Glomerular visceral epithelial cell (primary cell): ENCODE measurements at regions not wholly inside any gene's neighbourhood (a gene's known extent, or its start where the extent isn't known, plus 50 kb on each side); places are given as distances from the start of the nearest gene placed in this dataset.
"Not testable (repeated sequence)": the region's sequence is repeated elsewhere in the genome, so short reads cannot be mapped to it uniquely, and the experiment has no call there.

Experiments used
- DNase-seq: peaks from one replicate; pipeline ENCODE4 v3.0.0-alpha.2; 2016; ENCODE audit errors: extremely low spot score

GRCh38 chr12:85425349-85425612, 145.3 kb downstream of the ALX1 start:
- DNase-seq = no peak

- no peak for DNase-seq
These were observed 145.9 kb downstream of the ALX1 start for GRCh38 chr12:85425926-85426325.

- DNase-seq = not testable (repeated sequence)
These were observed 153.1 kb downstream of the ALX1 start for GRCh38 chr12:85433148-85433547.

GRCh38 chr12:85440271-85440670, 160.3 kb downstream of the ALX1 start:
- no peak for DNase-seq

- no peak for DNase-seq
These were observed 161.0 kb downstream of the ALX1 start for GRCh38 chr12:85441025-85441424.

- peak; percentile 33 for DNase-seq
These were observed 161.7 kb downstream of the ALX1 start for GRCh38 chr12:85441741-85442140.

- DNase-seq = peak; percentile 66
These were observed 165.3 kb downstream of the ALX1 start for GRCh38 chr12:85445060-85445938.

GRCh38 chr12:85448031-85448430, 168.0 kb downstream of the ALX1 start:
- DNase-seq = no peak

GRCh38 chr12:85448548-85449139, 168.6 kb downstream of the ALX1 start:
- peak; percentile 24 for DNase-seq

- DNase-seq = no peak
These were observed 177.0 kb downstream of the ALX1 start for GRCh38 chr12:85457016-85457415.

GRCh38 chr12:85461127-85461526, 181.1 kb downstream of the ALX1 start:
- no peak for DNase-seq

- no peak for DNase-seq
These were observed 182.9 kb downstream of the ALX1 start for GRCh38 chr12:85462888-85463287.

GRCh38 chr12:85466890-85467289, 186.9 kb downstream of the ALX1 start:
- DNase-seq = no peak

- peak; percentile 66 for DNase-seq
These were observed 188.5 kb downstream of the ALX1 start for GRCh38 chr12:85468356-85469157.

GRCh38 chr12:85469158-85470086, 189.4 kb downstream of the ALX1 start:
- DNase-seq = peak; percentile 57

GRCh38 chr12:85475277-85475676, 195.3 kb downstream of the ALX1 start:
- not testable (repeated sequence) for DNase-seq

GRCh38 chr12:85476756-85477155, 196.7 kb downstream of the ALX1 start:
- no peak for DNase-seq

- DNase-seq = no peak
These were observed 204.4 kb downstream of the ALX1 start for GRCh38 chr12:85484387-85484786.

- DNase-seq = no peak
These were observed 209.2 kb downstream of the ALX1 start for GRCh38 chr12:85489194-85489593.

GRCh38 chr12:85504164-85504563, 224.1 kb downstream of the ALX1 start:
- DNase-seq = no peak

GRCh38 chr12:85504624-85505023, 224.6 kb downstream of the ALX1 start:
- DNase-seq = no peak

GRCh38 chr12:85507456-85507855, 227.4 kb downstream of the ALX1 start:
- no peak for DNase-seq
